Transverse colon (tissue), 4 donors: ENCODE measurements at regions not wholly inside any gene's neighbourhood (a gene's known extent, or its start where the extent isn't known, plus 50 kb on each side); places are given as distances from the start of the nearest gene placed in this dataset.

Experiments used
- DNase-seq: peaks from one replicate; pipeline ENCODE4 v3.0.0-alpha.2; 2019
- H3K27ac ChIP-seq, 4 donors: fragments of 200-600 bp; sonication (generic); 2 replicates each; pipeline ENCODE4 v1.5.1; 2016 to 2018; ENCODE audit warnings: inconsistent platforms in 4 of 4
- H3K27me3 ChIP-seq: fragments of 200-600 bp; sonication (generic); 2 replicates; pipeline ENCODE4 v1.5.1; 2017; ENCODE audit warnings: inconsistent platforms
- H3K36me3 ChIP-seq, 4 donors: fragments of 200-600 bp; sonication (generic); 2 replicates each; pipeline ENCODE4 v1.5.1; 2017 to 2019; ENCODE audit warnings: inconsistent platforms in 4 of 4
- H3K4me1 ChIP-seq, 4 donors: fragments of 200-600 bp; sonication (generic); 2 replicates each; pipeline ENCODE4 v1.5.1; 2017 to 2020; ENCODE audit warnings: inconsistent platforms in 4 of 4
- H3K4me3 ChIP-seq, 4 donors: fragments of 200-600 bp; sonication (generic); 1 replicate in 1 of 4; 2 replicates in 3 of 4; pipeline versions ENCODE4 v1.5.1 to v1.6.1; 2017 to 2019; ENCODE audit warnings: inconsistent platforms in 4 of 4
- H3K9me3 ChIP-seq, 2 donors: fragments of 200-600 bp; sonication (generic); 2 replicates each; pipeline ENCODE4 v1.5.1; 2017 to 2019; ENCODE audit warnings: inconsistent platforms in 2 of 2
- CTCF ChIP-seq, 5 experiments: fragments of 200-600 bp in 3 of 5; fragments of 450-650 bp in 2 of 5; sonication (generic) in 3 of 5; IDR thresholded peaks; 1 replicate in 2 of 5; 2 replicates in 3 of 5; pipeline ENCODE4 v1.5.1; 2016 to 2017; ENCODE audit warnings: antibody characterized with exemption in 5 of 5, inconsistent platforms in 3 of 5, mild to moderate bottlenecking in 2 of 5, moderate library complexity in 1 of 5
- EP300 ChIP-seq: sonication (generic); formaldehyde crosslinking; IDR thresholded peaks from one replicate; pipeline ENCODE4 v1.6.1; 2017; ENCODE audit warnings: antibody characterized with exemption, low read depth
- POLR2A ChIP-seq: fragments of 450-650 bp; IDR thresholded peaks from one replicate; pipeline ENCODE4 v1.6.1; 2016; ENCODE audit warnings: antibody characterized with exemption, mild to moderate bottlenecking, moderate library complexity
- POLR2AphosphoS5 ChIP-seq, 3 donors: sonication (generic); formaldehyde crosslinking; IDR thresholded peaks; one replicate each; pipeline ENCODE4 v1.6.1; 2016; ENCODE audit warnings: antibody characterized with exemption in 3 of 3
- WGBS, 2 donors: methylation state at CpG; one replicate each; pipeline ENCODE4 v1.1.5; 2018; ENCODE audit warnings: low coverage in 1 of 2; 5-methylcytosine and 5-hydroxymethylcytosine counted together
- in situ Hi-C, 4 donors: fragments of 200-750 bp; cut with MboI; loops; one replicate each; pipeline versions ENCODE4 v1.15.0 to v1.15.1; 2017; ENCODE audit warnings: low sequenced_read_pairs in 3 of 4, low pct_ligation_motif_present in 1 of 4, low pct_unique_long_range_greater_than_20kb in 1 of 4
- intact Hi-C: fragments of 100-400 bp; cut with DNase I; formaldehyde crosslinking; loops from one replicate; pipeline ENCODE4 v1.15.1; 2023; ENCODE audit warnings: low total_unique reads

- H3K27ac ChIP-seq = no peak overlapping the region
- WGBS, 2 donors = 42 to 47% methylated on average over 2 to 5 of the region's 5 CpGs
- intact Hi-C loops = no loop called here
These were observed 825.7 kb downstream of the AACS start for GRCh38 chr12:125890971-125891370.

GRCh38 chr12:125892276-125892675, 827.0 kb downstream of the AACS start:
- intact Hi-C loops (no loop called here), in situ Hi-C loops (no loop called here)
- Histone ChIP-seq H3K9me3 (no peaks in the 10 kb centered on the region), H3K4me3 (no peak overlapping the region), H3K27ac (no peak overlapping the region), H3K36me3 (no peaks in the 10 kb centered on the region), H3K4me1 (no peaks in the 10 kb centered on the region), H3K27me3 (no peaks in the 10 kb centered on the region)
- 84 to 100% methylated on average over 1 of the region's 1 CpG for WGBS, 2 donors
- no peak for DNase-seq
- TF ChIP-seq POLR2A = no peak
- TF ChIP-seq POLR2AphosphoS5 (IDR thresholded peaks at IDR 0.05) = no peak
- TF ChIP-seq EP300 = no peak
- TF ChIP-seq CTCF (IDR thresholded peaks at IDR 0.05) = no peak

More at GRCh38 chr12:125890971-125891370, 825.7 kb downstream of the AACS start:
- H3K4me3 ChIP-seq = no peak overlapping the region
- H3K36me3 ChIP-seq = no peaks in the 10 kb centered on the region
- no peaks in the 10 kb centered on the region for H3K4me1 ChIP-seq
- no peaks in the 10 kb centered on the region for H3K27me3 ChIP-seq
- TF ChIP-seq CTCF (IDR thresholded peaks at IDR 0.05) (no peak), EP300 (no peak), POLR2A (no peak), POLR2AphosphoS5 (IDR thresholded peaks at IDR 0.05) (no peak)
- in situ Hi-C loops = no loop called here
- no peak for DNase-seq
- no peaks in the 10 kb centered on the region for H3K9me3 ChIP-seq

GRCh38 chr12:125902991-125903390, 837.8 kb downstream of the AACS start:
- peaks cover 0 to 6% of the 10 kb centered on the region in 2 donors for H3K9me3 ChIP-seq
- WGBS, 2 donors = 83 to 85% methylated on average over 1 to 2 of the region's 2 CpGs
- no peak for DNase-seq
- intact Hi-C loops (no loop called here), in situ Hi-C loops (no loop called here)
- no peaks in the 10 kb centered on the region for H3K36me3 ChIP-seq
- H3K4me3 ChIP-seq = no peak overlapping the region
- no peak overlapping the region for H3K27ac ChIP-seq
- no peaks in the 10 kb centered on the region for H3K4me1 ChIP-seq
- no peak for TF ChIP-seq POLR2A
- TF ChIP-seq POLR2AphosphoS5 (IDR thresholded peaks at IDR 0.05) = no peak
- no peaks in the 10 kb centered on the region for H3K27me3 ChIP-seq

- in situ Hi-C loops (no loop called here), intact Hi-C loops (no loop called here)
- no peaks in the 10 kb centered on the region for H3K36me3 ChIP-seq
- H3K4me3 ChIP-seq = no peak overlapping the region
- peaks cover 0 to 6% of the 10 kb centered on the region in 2 donors for H3K9me3 ChIP-seq
- no peak overlapping the region for H3K27ac ChIP-seq
- 56 to 83% methylated on average over 3 of the region's 3 CpGs for WGBS, 2 donors
- no peak for DNase-seq
- no peaks in the 10 kb centered on the region for H3K27me3 ChIP-seq
- TF ChIP-seq POLR2A (no peak), POLR2AphosphoS5 (IDR thresholded peaks at IDR 0.05) (no peak)
- no peaks in the 10 kb centered on the region for H3K4me1 ChIP-seq
These were observed 842.1 kb downstream of the AACS start for GRCh38 chr12:125907351-125907750.

GRCh38 chr12:125919856-125920470, 854.7 kb downstream of the AACS start:
- DNase-seq = no peak
- Histone ChIP-seq H3K4me3 (no peak overlapping the region), H3K27ac (no peak overlapping the region), H3K27me3 (no peaks in the 10 kb centered on the region), H3K9me3 (no peaks in the 10 kb centered on the region), H3K36me3 (no peaks in the 10 kb centered on the region), H3K4me1 (no peaks in the 10 kb centered on the region)
- no peak for TF ChIP-seq CTCF (IDR thresholded peaks at IDR 0.05)
- no peak for TF ChIP-seq POLR2A
- no peak for TF ChIP-seq POLR2AphosphoS5 (IDR thresholded peaks at IDR 0.05)
- no peak for TF ChIP-seq EP300
- intact Hi-C loops (no loop called here), in situ Hi-C loops (no loop called here)
- 80 to 88% methylated on average over 8 to 12 of the region's 12 CpGs for WGBS, 2 donors
